ENCODE measurements at regions not wholly inside any gene's neighbourhood (a gene's known extent, or its start where the extent isn't known, plus 50 kb on each side); places are given as distances from the start of the nearest gene placed in this dataset.

DNA sequence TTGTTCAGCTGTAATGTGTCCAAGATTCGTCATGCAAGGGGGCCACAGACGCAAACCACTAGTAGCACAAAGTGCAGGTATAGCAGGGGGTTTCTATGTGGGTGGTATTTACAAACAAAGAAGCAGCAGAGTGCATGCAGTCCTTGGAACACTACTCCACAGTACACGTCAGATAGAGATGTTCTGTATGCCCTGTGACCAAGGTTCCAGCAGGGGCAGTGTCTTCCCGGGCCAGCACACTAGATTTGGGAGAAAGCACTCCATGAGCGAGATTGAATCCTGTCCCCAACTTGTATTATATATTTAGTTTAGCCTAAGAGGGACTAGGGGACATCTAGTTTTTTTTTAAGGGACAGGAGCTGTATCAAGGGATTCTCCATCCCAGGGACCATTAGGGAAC is 54.4 kb upstream of the ESX1 start:
- H3K27me3 ChIP-seq = no peaks in the 10 kb centered on the region
- TF ChIP-seq, protein P1, sequence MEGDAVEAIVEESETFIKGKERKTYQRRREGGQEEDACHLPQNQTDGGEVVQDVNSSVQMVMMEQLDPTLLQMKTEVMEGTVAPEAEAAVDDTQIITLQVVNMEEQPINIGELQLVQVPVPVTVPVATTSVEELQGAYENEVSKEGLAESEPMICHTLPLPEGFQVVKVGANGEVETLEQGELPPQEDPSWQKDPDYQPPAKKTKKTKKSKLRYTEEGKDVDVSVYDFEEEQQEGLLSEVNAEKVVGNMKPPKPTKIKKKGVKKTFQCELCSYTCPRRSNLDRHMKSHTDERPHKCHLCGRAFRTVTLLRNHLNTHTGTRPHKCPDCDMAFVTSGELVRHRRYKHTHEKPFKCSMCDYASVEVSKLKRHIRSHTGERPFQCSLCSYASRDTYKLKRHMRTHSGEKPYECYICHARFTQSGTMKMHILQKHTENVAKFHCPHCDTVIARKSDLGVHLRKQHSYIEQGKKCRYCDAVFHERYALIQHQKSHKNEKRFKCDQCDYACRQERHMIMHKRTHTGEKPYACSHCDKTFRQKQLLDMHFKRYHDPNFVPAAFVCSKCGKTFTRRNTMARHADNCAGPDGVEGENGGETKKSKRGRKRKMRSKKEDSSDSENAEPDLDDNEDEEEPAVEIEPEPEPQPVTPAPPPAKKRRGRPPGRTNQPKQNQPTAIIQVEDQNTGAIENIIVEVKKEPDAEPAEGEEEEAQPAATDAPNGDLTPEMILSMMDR (IDR thresholded peaks at IDR 0.05) = no peak
- no peak for TF ChIP-seq EP300 (IDR thresholded peaks at IDR 0.05)
- TF ChIP-seq POLR2A (IDR thresholded peaks at IDR 0.05) = no peak
- no peak for DNase-seq
- WGBS, 3 donors = 61 to 78% (median 77%) methylated on average over 5 of the region's 5 CpGs
- no peaks in the 10 kb centered on the region for H3K36me3 ChIP-seq
- H3K9me3 ChIP-seq = no peaks in the 10 kb centered on the region
- no peak overlapping the region for H3K4me3 ChIP-seq
- no peaks in the 10 kb centered on the region for H3K4me1 ChIP-seq (ENCODE audit: insufficient read depth)
- no peak overlapping the region for H3K27ac ChIP-seq
- intact Hi-C loops (cut with DNase I) = no loop called here

DNA sequence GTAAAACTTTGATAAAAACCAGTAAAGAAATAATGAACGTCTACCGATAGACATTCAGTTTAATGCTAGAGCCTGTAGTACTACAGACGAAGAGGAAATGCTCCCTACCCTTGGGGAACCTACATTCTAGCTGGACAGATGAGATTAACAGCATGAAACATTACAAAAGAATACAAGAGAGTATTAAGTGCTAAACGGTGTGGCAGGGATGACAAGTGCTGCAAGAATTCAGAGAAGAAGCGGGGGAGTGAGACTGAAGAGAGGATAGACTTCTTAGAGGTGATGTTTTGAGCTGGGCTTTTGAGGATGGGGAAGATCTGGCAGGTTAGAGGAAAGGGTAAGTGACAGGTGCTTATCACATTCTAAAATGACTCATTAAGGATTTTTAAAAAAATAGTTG is 52.6 kb upstream of the ESX1 start:
- 45 to 57% (median 46%) methylated on average over 5 of the region's 5 CpGs for WGBS, 3 donors

DNA sequence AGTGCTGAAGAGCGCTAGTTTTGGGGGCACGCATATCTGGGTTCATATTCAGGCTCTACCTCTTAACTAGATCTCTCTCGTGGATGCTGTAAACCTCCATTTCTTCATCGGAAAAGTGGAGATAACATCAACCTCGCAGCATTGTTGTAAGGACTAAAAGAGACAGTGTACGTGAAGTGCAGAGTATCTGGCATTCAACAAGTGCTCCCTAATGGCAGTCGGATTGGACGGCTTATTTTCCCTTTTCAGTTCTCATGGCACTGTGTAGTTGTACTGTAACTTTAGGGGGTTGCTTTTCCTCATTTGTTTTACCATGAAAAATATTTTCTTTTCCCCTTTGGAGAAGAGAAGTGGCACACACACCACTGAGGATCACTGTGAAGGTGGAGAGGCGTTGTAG is 51.4 kb upstream of the ESX1 start:
- intact Hi-C loops (cut with DNase I) = no loop called here
- WGBS, 3 donors = 81 to 89% (median 84%) methylated on average over 9 of the region's 9 CpGs

More for the DNA sequence above, 52.6 kb upstream of the ESX1 start:
- no peaks in the 10 kb centered on the region for H3K27me3 ChIP-seq
- TF ChIP-seq POLR2A (IDR thresholded peaks at IDR 0.05) (no peak), EP300 (IDR thresholded peaks at IDR 0.05) (no peak)
- TF ChIP-seq, protein P1 (IDR thresholded peaks at IDR 0.05) = no peak
- H3K4me1 ChIP-seq (ENCODE audit: insufficient read depth) = no peaks in the 10 kb centered on the region
- H3K9me3 ChIP-seq = no peaks in the 10 kb centered on the region
- H3K27ac ChIP-seq = no peak overlapping the region
- intact Hi-C loops (cut with DNase I) = no loop called here
- no peak overlapping the region for H3K4me3 ChIP-seq
- no peak for DNase-seq
- no peaks in the 10 kb centered on the region for H3K36me3 ChIP-seq

More for the DNA sequence above, 51.4 kb upstream of the ESX1 start:
- TF ChIP-seq EP300 (IDR thresholded peaks at IDR 0.05) = no peak
- TF ChIP-seq, protein P1 (IDR thresholded peaks at IDR 0.05) = no peak
- TF ChIP-seq POLR2A (IDR thresholded peaks at IDR 0.05) = no peak
- H3K4me1 ChIP-seq (ENCODE audit: insufficient read depth) = no peaks in the 10 kb centered on the region
- H3K27me3 ChIP-seq = no peaks in the 10 kb centered on the region
- no peaks in the 10 kb centered on the region for H3K9me3 ChIP-seq
- H3K36me3 ChIP-seq = no peaks in the 10 kb centered on the region
- no peak overlapping the region for H3K4me3 ChIP-seq
- DNase-seq = no peak
- no peak overlapping the region for H3K27ac ChIP-seq

Data from ovary (tissue), 7 donors.